Fibroblast of lung (primary cell): ENCODE measurements at regions not wholly inside any gene's neighbourhood (a gene's known extent, or its start where the extent isn't known, plus 50 kb on each side); places are given as distances from the start of the nearest gene placed in this dataset.

Experiments
- DNase-seq, 2 donors: peaks; one replicate each; pipeline versions ENCODE4 v3.0.0 to v3.0.0-alpha.2; 2010; ENCODE audit warnings: low read depth in 2 of 2
- H2AFZ ChIP-seq: 2 replicates; pipeline ENCODE4 v1.5.1; 2012; ENCODE audit warnings: low read length, control low read depth, inconsistent platforms
- H3K27ac ChIP-seq: 2 replicates; pipeline ENCODE4 v1.5.1; 2011; ENCODE audit warnings: low read length, control low read depth; ENCODE audit not compliant: insufficient read depth
- H3K27me3 ChIP-seq: 2 replicates; pipeline ENCODE4 v1.5.1; 2011; ENCODE audit warnings: mild to moderate bottlenecking, low read length; ENCODE audit not compliant: control insufficient read depth, insufficient read depth
- H3K36me3 ChIP-seq: 2 replicates; pipeline ENCODE4 v1.5.1; 2011; ENCODE audit warnings: low read length; ENCODE audit not compliant: control insufficient read depth, insufficient read depth
- H3K4me1 ChIP-seq: 2 replicates; pipeline ENCODE4 v1.5.1; 2011; ENCODE audit warnings: low read length; ENCODE audit not compliant: control insufficient read depth, insufficient read depth; ENCODE audit errors: extremely low read depth
- H3K4me2 ChIP-seq: 2 replicates; pipeline ENCODE4 v1.5.1; 2011; ENCODE audit warnings: low read length, control low read depth; ENCODE audit not compliant: insufficient read depth; ENCODE audit errors: extremely low read depth
- H3K4me3 ChIP-seq, 4 experiments: fragments of 200-600 bp in 1 of 4; sonication (generic) in 1 of 4; replicated peaks in 1 of 4; 2 replicates each; pipeline ENCODE4 v1.5.1; 2011 to 2016; ENCODE audit warnings: low read length in 4 of 4, low read depth in 3 of 4, mild to moderate bottlenecking in 3 of 4, control low read depth in 2 of 4, inconsistent platforms in 1 of 4, mixed read lengths in 1 of 4; ENCODE audit not compliant: insufficient read depth in 1 of 4; ENCODE audit errors: control extremely low read depth in 1 of 4
- H3K79me2 ChIP-seq: 2 replicates; pipeline ENCODE4 v1.5.1; 2012; ENCODE audit warnings: mild to moderate bottlenecking, low read length, inconsistent platforms; ENCODE audit not compliant: control insufficient read depth, insufficient read depth
- H3K9ac ChIP-seq: 2 replicates; pipeline ENCODE4 v1.5.1; 2011; ENCODE audit warnings: mild to moderate bottlenecking, low read length, control low read depth; ENCODE audit not compliant: insufficient read depth
- H3K9me3 ChIP-seq: 2 replicates; pipeline ENCODE4 v1.5.1; 2012; ENCODE audit warnings: low read depth, low read length; ENCODE audit not compliant: control insufficient read depth, insufficient read depth
- H4K20me1 ChIP-seq: 2 replicates; pipeline ENCODE4 v1.5.1; 2011; ENCODE audit warnings: low read length; ENCODE audit not compliant: control insufficient read depth, insufficient read depth; ENCODE audit errors: extremely low read depth
- CTCF ChIP-seq, 2 donors: IDR thresholded peaks in 1 of 2; conservative IDR thresholded peaks in 1 of 2; 1 replicate in 1 of 2; 2 replicates in 1 of 2; pipeline ENCODE4 v1.5.1; 2011 to 2012; ENCODE audit warnings: low read length in 2 of 2, control low read depth in 1 of 2, inconsistent platforms in 1 of 2, low read depth in 1 of 2, mild to moderate bottlenecking in 1 of 2
- EZH2 ChIP-seq: IDR thresholded peaks from 2 replicates; pipeline ENCODE4 v1.5.1; 2012; ENCODE audit warnings: low read length, control low read depth, mild to moderate bottlenecking; ENCODE audit errors: missing control alignments

GRCh38 chr4:151967074-151967473 lies 206.3 kb upstream of the GATB start:
- Histone ChIP-seq H3K4me1 (no peaks in the 10 kb centered on the region), H3K4me3 (no peak overlapping the region), H3K4me2 (no peak overlapping the region), H3K36me3 (no peaks in the 10 kb centered on the region), H2AFZ (no peak overlapping the region), H3K79me2 (no peaks in the 10 kb centered on the region), H3K9me3 (no peaks in the 10 kb centered on the region), H3K27me3 (peaks cover 2% of the 10 kb centered on the region), H4K20me1 (no peaks in the 10 kb centered on the region), H3K27ac (no peak overlapping the region), H3K9ac (no peak overlapping the region)
- TF ChIP-seq EZH2 (no peak), CTCF (conservative IDR thresholded peaks at IDR 0.05 in 1 of 2, IDR thresholded peaks at IDR 0.05 in 1 of 2; ENCODE audit: low read depth in 1 of 2, low read length in 2 of 2) (no peak)
- DNase-seq, result no peak

GRCh38 chr4:151962138-151962823 lies 201.5 kb upstream of the GATB start:
- no peaks in the 10 kb centered on the region for H3K79me2 ChIP-seq
- H3K4me2 ChIP-seq, result no peak overlapping the region
- no peak overlapping the region for H3K9ac ChIP-seq
- peaks cover 2% of the 10 kb centered on the region for H3K27me3 ChIP-seq
- no peak for DNase-seq
- no peaks in the 10 kb centered on the region for H3K9me3 ChIP-seq
- no peak overlapping the region for H3K27ac ChIP-seq
- no peaks in the 10 kb centered on the region for H4K20me1 ChIP-seq
- no peak for TF ChIP-seq CTCF (conservative IDR thresholded peaks at IDR 0.05 in 1 of 2, IDR thresholded peaks at IDR 0.05 in 1 of 2; ENCODE audit: low read depth in 1 of 2, low read length in 2 of 2)
- no peak for TF ChIP-seq EZH2
- H2AFZ ChIP-seq, result no peak overlapping the region
- no peaks in the 10 kb centered on the region for H3K36me3 ChIP-seq
- no peaks in the 10 kb centered on the region for H3K4me1 ChIP-seq
- no peak overlapping the region for H3K4me3 ChIP-seq

- DNase-seq, result no peak
- no peaks in the 10 kb centered on the region for H3K4me1 ChIP-seq
- H3K27me3 ChIP-seq, result no peaks in the 10 kb centered on the region
- H4K20me1 ChIP-seq, result no peaks in the 10 kb centered on the region
- H3K27ac ChIP-seq, result no peak overlapping the region
- H2AFZ ChIP-seq, result no peak overlapping the region
- H3K4me2 ChIP-seq, result no peak overlapping the region
- H3K4me3 ChIP-seq, result no peak overlapping the region
- no peaks in the 10 kb centered on the region for H3K9me3 ChIP-seq
- H3K79me2 ChIP-seq, result no peaks in the 10 kb centered on the region
- TF ChIP-seq EZH2 (no peak), CTCF (conservative IDR thresholded peaks at IDR 0.05 in 1 of 2, IDR thresholded peaks at IDR 0.05 in 1 of 2; ENCODE audit: low read depth in 1 of 2, low read length in 2 of 2) (no peak)
- H3K36me3 ChIP-seq, result no peaks in the 10 kb centered on the region
- H3K9ac ChIP-seq, result no peak overlapping the region
These were observed 200.6 kb upstream of the GATB start for GRCh38 chr4:151961456-151961855.
